Gastrocnemius medialis (tissue), 4 donors: ENCODE measurements at regions not wholly inside any gene's neighbourhood (a gene's known extent, or its start where the extent isn't known, plus 50 kb on each side); places are given as distances from the start of the nearest gene placed in this dataset.

ENCODE experiments used
- ATAC-seq, 2 donors: fragments of 150-250 bp; one replicate each; pipeline ENCODE4 v1.9.1; 2016
- DNase-seq, 2 donors: peaks; one replicate each; pipeline ENCODE4 v3.0.0-alpha.2; 2019
- H3K27ac ChIP-seq, 4 donors: fragments of 200-600 bp; sonication (generic); 1 replicate in 1 of 4; 2 replicates in 3 of 4; pipeline ENCODE4 v1.5.1; 2016 to 2018; ENCODE audit warnings: mild to moderate bottlenecking in 2 of 4, moderate library complexity in 1 of 4
- H3K27me3 ChIP-seq, 3 donors: fragments of 200-600 bp; sonication (generic) in 2 of 3; 1 replicate in 1 of 3; 2 replicates in 2 of 3; pipeline versions ENCODE4 v1.5.1 to v1.6.0; 2016 to 2019; ENCODE audit warnings: mild to moderate bottlenecking in 1 of 3, moderate library complexity in 1 of 3
- H3K36me3 ChIP-seq, 2 donors: fragments of 200-600 bp; sonication (generic) in 1 of 2; one replicate each; pipeline ENCODE4 v1.5.1; 2017 to 2018
- H3K4me1 ChIP-seq, 2 donors: fragments of 200-600 bp; sonication (generic) in 1 of 2; one replicate each; pipeline ENCODE4 v1.5.1; 2016 to 2017; ENCODE audit warnings: mild to moderate bottlenecking in 2 of 2
- H3K4me3 ChIP-seq, 4 donors: fragments of 200-600 bp; sonication (generic) in 3 of 4; 1 replicate in 1 of 4; 2 replicates in 3 of 4; pipeline ENCODE4 v1.5.1; 2016 to 2019; ENCODE audit warnings: mild to moderate bottlenecking in 2 of 4
- H3K9me3 ChIP-seq, 3 donors: fragments of 200-600 bp; sonication (generic) in 2 of 3; 1 replicate in 1 of 3; 2 replicates in 2 of 3; pipeline ENCODE4 v1.5.1; 2016 to 2019
- POLR2A ChIP-seq, 2 donors: fragments of 450-650 bp; IDR thresholded peaks; one replicate each; pipeline ENCODE4 v1.6.1; 2017; ENCODE audit warnings: antibody characterized with exemption in 2 of 2, mild to moderate bottlenecking in 2 of 2, moderate library complexity in 2 of 2
- in situ Hi-C, 4 donors: fragments of 200-750 bp; cut with MboI; loops; one replicate each; pipeline versions ENCODE4 v1.15.0 to v1.8.0; 2017; ENCODE audit warnings: low sequenced_read_pairs in 4 of 4
- intact Hi-C: fragments of 100-400 bp; cut with DNase I; formaldehyde crosslinking; loops from one replicate; pipeline ENCODE4 v1.15.1; 2023; ENCODE audit warnings: low total_unique reads
- TF ChIP-seq, protein P1 (sequence below), 5 experiments: fragments of 450-650 bp in 3 of 5; fragments of 200-600 bp in 2 of 5; sonication (generic) in 2 of 5; IDR thresholded peaks in 4 of 5; conservative IDR thresholded peaks in 1 of 5; 1 replicate in 4 of 5; 2 replicates in 1 of 5; pipeline ENCODE4 v1.5.1; 2016 to 2019; ENCODE audit warnings: antibody characterized with exemption in 5 of 5, mild to moderate bottlenecking in 3 of 5, moderate library complexity in 3 of 5

DNA sequence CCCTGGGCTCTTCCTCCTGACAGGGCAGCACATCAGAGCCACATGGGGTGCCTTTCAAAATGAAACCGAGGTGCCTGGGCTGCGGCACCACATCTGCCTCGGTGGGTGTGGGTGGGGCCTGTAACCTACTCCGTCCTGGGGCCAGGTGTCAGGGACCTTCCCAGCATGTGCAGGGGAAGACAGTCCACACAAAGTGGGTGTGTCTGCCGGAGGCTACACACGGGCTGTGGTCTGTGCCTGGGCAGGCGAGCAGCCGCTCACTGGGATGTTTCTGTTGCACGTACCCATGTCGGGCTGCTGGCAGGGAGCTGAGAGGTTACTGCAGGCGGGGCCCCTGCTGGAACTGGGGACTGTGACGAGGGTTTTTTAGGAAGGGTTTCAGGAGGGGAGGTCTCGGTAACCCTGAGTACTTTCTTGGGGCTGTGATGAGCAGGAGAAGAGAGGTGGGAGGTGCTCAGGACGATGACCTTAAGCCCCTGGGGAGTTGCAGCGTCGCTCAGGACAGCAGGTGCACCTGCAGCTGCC is 351.2 kb downstream of the SEC14L1 start:
- in situ Hi-C loops (loop anchor here (5.0 to 10.0 kb wide), 6 partner anchors 57 to 165 kb away; no protein-coding TSS in a partner anchor), intact Hi-C loops (loop anchor here (10.0 kb wide), 1 partner anchor 407 kb away; no protein-coding TSS in a partner anchor)
- Histone ChIP-seq H3K9me3 (no peaks in the 10 kb centered on the region), H3K4me1 (peaks cover 18% of the 10 kb centered on the region in 2 donors), H3K27ac (no peak overlapping the region), H3K36me3 (peaks cover 0 to 54% of the 10 kb centered on the region in 2 donors), H3K27me3 (no peaks in the 10 kb centered on the region), H3K4me3 (no peak overlapping the region)
- TF ChIP-seq, protein P1, sequence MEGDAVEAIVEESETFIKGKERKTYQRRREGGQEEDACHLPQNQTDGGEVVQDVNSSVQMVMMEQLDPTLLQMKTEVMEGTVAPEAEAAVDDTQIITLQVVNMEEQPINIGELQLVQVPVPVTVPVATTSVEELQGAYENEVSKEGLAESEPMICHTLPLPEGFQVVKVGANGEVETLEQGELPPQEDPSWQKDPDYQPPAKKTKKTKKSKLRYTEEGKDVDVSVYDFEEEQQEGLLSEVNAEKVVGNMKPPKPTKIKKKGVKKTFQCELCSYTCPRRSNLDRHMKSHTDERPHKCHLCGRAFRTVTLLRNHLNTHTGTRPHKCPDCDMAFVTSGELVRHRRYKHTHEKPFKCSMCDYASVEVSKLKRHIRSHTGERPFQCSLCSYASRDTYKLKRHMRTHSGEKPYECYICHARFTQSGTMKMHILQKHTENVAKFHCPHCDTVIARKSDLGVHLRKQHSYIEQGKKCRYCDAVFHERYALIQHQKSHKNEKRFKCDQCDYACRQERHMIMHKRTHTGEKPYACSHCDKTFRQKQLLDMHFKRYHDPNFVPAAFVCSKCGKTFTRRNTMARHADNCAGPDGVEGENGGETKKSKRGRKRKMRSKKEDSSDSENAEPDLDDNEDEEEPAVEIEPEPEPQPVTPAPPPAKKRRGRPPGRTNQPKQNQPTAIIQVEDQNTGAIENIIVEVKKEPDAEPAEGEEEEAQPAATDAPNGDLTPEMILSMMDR (IDR thresholded peaks at IDR 0.05 in 4 of 5, conservative IDR thresholded peaks at IDR 0.05 in 1 of 5): no peak
- no peak for TF ChIP-seq POLR2A (IDR thresholded peaks at IDR 0.05)
- DNase-seq: no peak
- no peak for ATAC-seq

DNA sequence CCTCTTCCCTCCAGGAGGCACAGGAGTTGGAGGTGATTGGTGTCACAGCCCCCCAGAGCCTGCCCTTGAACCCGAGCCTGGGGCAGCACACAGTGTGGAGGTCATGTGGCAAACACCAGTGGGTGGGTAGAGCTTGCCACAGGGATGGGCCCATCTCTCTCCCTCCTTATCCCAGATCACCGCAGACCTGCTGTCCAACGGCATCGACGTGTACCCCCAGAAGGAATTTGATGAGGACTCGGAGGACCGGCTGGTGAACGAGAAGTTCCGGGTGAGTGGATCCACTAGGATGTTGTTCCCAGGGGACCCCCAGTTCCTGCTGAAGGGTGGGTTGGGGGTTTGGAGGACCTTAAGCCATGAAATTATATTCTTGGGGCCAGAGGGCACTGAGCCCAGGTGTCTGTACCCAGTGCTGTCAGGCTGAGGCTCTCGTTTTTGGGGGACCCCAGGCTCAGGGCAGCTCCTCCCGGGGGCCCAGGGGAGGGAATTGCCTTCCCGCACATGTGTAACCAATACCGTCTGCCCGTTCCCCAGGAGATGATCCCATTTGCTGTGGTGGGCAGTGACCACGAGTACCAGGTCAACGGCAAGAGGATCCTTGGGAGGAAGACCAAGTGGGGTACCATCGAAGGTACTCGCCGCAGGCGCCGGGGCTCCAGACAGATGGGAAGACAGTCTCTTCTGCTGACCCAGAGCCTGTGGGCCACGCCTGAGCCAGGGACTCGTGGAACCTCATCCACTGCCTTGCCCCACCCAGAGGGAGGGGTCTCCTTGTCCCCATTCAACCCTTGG is 351.9 kb downstream of the SEC14L1 start:
- H3K27ac ChIP-seq: no peak overlapping the region
- H3K4me3 ChIP-seq: no peak overlapping the region
- TF ChIP-seq POLR2A (IDR thresholded peaks at IDR 0.05): no peak
- TF ChIP-seq, protein P1 (IDR thresholded peaks at IDR 0.05 in 4 of 5, conservative IDR thresholded peaks at IDR 0.05 in 1 of 5): no peak
- peaks cover 0 to 54% of the 10 kb centered on the region in 2 donors for H3K36me3 ChIP-seq
- H3K9me3 ChIP-seq: no peaks in the 10 kb centered on the region
- intact Hi-C loops: loop anchor here (10.0 kb wide), 1 partner anchor 408 kb away; no protein-coding TSS in a partner anchor
- H3K27me3 ChIP-seq: no peaks in the 10 kb centered on the region
- peak in 1 of 2 donors; percentile 10 for DNase-seq
- ATAC-seq: no peak
- in situ Hi-C loops: loop anchor here (5.0 to 10.0 kb wide), 6 partner anchors 58 to 165 kb away; no protein-coding TSS in a partner anchor
- H3K4me1 ChIP-seq: peaks cover 18% of the 10 kb centered on the region in 2 donors

DNA sequence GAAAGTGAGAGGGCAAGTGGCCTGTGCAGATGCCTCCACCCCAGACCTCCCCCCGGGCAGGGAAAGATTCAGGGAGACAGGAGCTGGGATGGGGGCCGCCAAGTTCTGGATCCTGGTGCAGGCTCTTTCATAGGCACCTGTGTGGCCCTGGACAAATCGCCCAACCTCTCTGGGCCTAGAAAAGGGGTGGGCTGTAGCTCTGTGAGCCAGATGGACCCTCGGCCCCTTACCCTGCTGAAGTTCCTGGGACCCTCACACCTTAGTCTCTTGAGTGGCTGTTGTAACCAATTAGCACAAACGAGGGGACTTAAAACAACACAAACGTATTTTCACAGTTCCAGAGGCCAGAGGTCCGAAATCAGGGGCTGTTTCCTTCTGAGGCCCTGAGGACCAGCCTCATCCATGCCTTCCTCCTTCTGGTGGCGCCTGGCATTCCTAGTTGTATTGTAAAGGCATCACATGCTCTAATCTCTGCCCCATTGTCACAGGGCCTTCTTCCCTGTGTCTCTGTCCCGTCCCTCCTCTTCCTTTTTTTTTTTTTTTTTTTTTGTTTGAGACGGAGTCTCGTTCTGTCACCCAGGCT is 352.6 kb downstream of the SEC14L1 start:
- Histone ChIP-seq H3K4me1 (peaks cover 18% of the 10 kb centered on the region in 2 donors), H3K9me3 (no peaks in the 10 kb centered on the region), H3K36me3 (peaks cover 0 to 50% of the 10 kb centered on the region in 2 donors), H3K27ac (no peak overlapping the region), H3K4me3 (no peak overlapping the region), H3K27me3 (no peaks in the 10 kb centered on the region)
- DNase-seq (peak in 1 of 2 donors; percentile 14), ATAC-seq (no peak)
- TF ChIP-seq POLR2A (IDR thresholded peaks at IDR 0.05): no peak
- TF ChIP-seq, protein P1 (IDR thresholded peaks at IDR 0.05 in 4 of 5, conservative IDR thresholded peaks at IDR 0.05 in 1 of 5): no peak
- intact Hi-C loops: loop anchor here (10.0 kb wide), 1 partner anchor 409 kb away; no protein-coding TSS in a partner anchor
- in situ Hi-C loops: loop anchor here (5.0 to 10.0 kb wide), 6 partner anchors 59 to 166 kb away; no protein-coding TSS in a partner anchor

DNA sequence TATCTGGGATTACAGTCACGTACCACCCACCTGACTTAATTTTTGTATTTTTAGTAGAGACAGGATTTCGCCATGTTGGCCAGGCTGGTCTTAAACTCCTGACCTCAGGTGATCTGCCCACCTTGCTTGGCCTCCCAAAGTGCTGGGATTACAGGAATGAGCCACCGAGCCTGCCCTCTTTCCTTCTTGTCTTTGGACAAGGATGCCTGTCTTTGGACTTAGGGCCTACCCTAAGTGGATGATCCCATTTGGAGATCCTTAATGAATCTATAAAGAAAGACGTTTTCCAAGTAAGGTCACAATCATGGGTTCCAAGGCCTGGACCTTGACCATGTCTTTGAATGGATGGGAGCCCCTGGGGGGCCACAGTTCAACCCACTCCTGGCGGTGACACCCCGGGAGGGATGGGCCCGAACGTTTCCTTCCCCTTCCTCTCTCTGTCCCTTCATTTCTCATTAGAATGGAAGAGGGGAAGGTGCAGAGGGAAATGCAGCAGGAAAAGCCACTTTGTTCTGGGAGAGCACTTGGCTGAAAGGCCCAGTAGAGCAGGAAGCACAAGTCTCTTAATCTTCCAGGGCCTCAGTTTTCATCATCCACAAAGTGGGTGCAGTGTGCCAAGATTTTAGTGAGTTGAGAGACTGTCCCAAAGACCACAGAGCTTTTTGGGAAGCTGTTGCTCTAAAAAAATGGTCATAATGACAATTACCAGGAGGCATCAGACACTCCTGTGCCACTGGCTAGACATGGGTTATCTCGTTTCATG is 353.3 kb downstream of the SEC14L1 start:
- peaks cover 18% of the 10 kb centered on the region in 2 donors for H3K4me1 ChIP-seq
- intact Hi-C loops (loop anchor here (2.0 to 10.0 kb wide), 2 partner anchors 213 to 409 kb away; no protein-coding TSS in a partner anchor), in situ Hi-C loops (loop anchor here (5.0 to 10.0 kb wide), 6 partner anchors 59 to 167 kb away; no protein-coding TSS in a partner anchor)
- no peak for TF ChIP-seq POLR2A (IDR thresholded peaks at IDR 0.05)
- TF ChIP-seq, protein P1 (IDR thresholded peaks at IDR 0.05 in 4 of 5, conservative IDR thresholded peaks at IDR 0.05 in 1 of 5): no peak
- no peaks in the 10 kb centered on the region for H3K27me3 ChIP-seq
- H3K4me3 ChIP-seq: no peak overlapping the region
- peaks cover 0 to 49% of the 10 kb centered on the region in 2 donors for H3K36me3 ChIP-seq
- no peak overlapping the region for H3K27ac ChIP-seq
- DNase-seq (no peak), ATAC-seq (no peak)
- H3K9me3 ChIP-seq: no peaks in the 10 kb centered on the region
